H1 (cell line): ENCODE measurements at regions not wholly inside any gene's neighbourhood (a gene's known extent, or its start where the extent isn't known, plus 50 kb on each side); places are given as distances from the start of the nearest gene placed in this dataset.
"Not testable (repeated sequence)": the region's sequence is repeated elsewhere in the genome, so short reads cannot be mapped to it uniquely, and the experiment has no call there.

Source experiments
- CTCF ChIA-PET: fragments of 300-600 bp; sonication (Branson Sonifier 250); formaldehyde crosslinking; loops from one replicate; lab custom pipeline; 2021; ENCODE audit not compliant: partially characterized antibody; lab: Charles Lee
- POLR2A ChIA-PET: fragments of 300-600 bp; sonication (Branson Sonifier 250); formaldehyde crosslinking; loops from one replicate; lab custom pipeline; 2021; ENCODE audit warnings: inconsistent platforms; ENCODE audit not compliant: partially characterized antibody; lab: Charles Lee
- DNase-seq, 2 experiments: peaks; one replicate each; pipeline versions ENCODE4 v3.0.0 to v3.0.0-alpha.2; 2010 to 2022; ENCODE audit warnings: low spot score in 2 of 2, low read depth in 1 of 2, mixed read lengths in 1 of 2
- FAIRE-seq: peaks from 2 replicates; lab custom pipeline; 2011; peaks lifted over from hg19 to GRCh38; lab: Jason Lieb, UNC
- H2AFZ ChIP-seq: 2 replicates; pipeline ENCODE4 v1.8.1; 2012; ENCODE audit warnings: low read length, inconsistent platforms
- H2AK5ac ChIP-seq: 2 replicates; pipeline ENCODE4 v1.6.1; 2013; ENCODE audit warnings: low read depth, low read length
- H2BK120ac ChIP-seq: replicated peaks from 2 replicates; pipeline ENCODE3; 2013; ENCODE audit warnings: low read depth, low read length, inconsistent platforms
- H2BK12ac ChIP-seq: 2 replicates; pipeline ENCODE4 v1.6.1; 2013; ENCODE audit warnings: low read depth, low read length
- H2BK15ac ChIP-seq: 2 replicates; pipeline ENCODE4 v1.6.1; 2013; ENCODE audit warnings: low read length
- H2BK20ac ChIP-seq: 2 replicates; pipeline ENCODE4 v1.6.1; 2013; ENCODE audit warnings: low read length
- H2BK5ac ChIP-seq: 2 replicates; pipeline ENCODE4 v1.6.1; 2013; ENCODE audit warnings: low read depth, low read length
- H3K14ac ChIP-seq: 2 replicates; pipeline ENCODE4 v1.6.1; 2013; ENCODE audit warnings: inconsistent platforms; ENCODE audit not compliant: insufficient read length
- H3K18ac ChIP-seq: 2 replicates; pipeline ENCODE4 v1.6.1; 2013; ENCODE audit warnings: low read length; ENCODE audit errors: extremely low read depth
- H3K23ac ChIP-seq: 2 replicates; pipeline ENCODE4 v1.6.1; 2013; ENCODE audit warnings: inconsistent platforms; ENCODE audit not compliant: insufficient read length
- H3K23me2 ChIP-seq: 2 replicates; pipeline ENCODE4 v1.6.1; 2013; ENCODE audit warnings: low read depth, low read length
- H3K27ac ChIP-seq: 2 replicates; pipeline ENCODE4 v1.6.1; 2011; ENCODE audit warnings: low read depth, low read length, inconsistent platforms
- H3K27me3 ChIP-seq, 4 experiments: replicated peaks in 1 of 4; 1 replicate in 1 of 4; 2 replicates in 3 of 4; pipeline versions ENCODE4 v1.6.1 to v1.8.1; 2011 to 2013; ENCODE audit warnings: low read length in 3 of 4, mild to moderate bottlenecking in 3 of 4, inconsistent platforms in 2 of 4, mixed read lengths in 2 of 4, moderate library complexity in 1 of 4; ENCODE audit not compliant: control insufficient read depth in 3 of 4, insufficient read depth in 3 of 4; ENCODE audit errors: extremely low read depth in 1 of 4
- H3K36me3 ChIP-seq, 4 experiments: 2 replicates each; pipeline versions ENCODE4 v1.6.1 to v1.8.1; 2011 to 2013; ENCODE audit warnings: mild to moderate bottlenecking in 4 of 4, low read length in 3 of 4, moderate library complexity in 2 of 4, control low read depth in 1 of 4, inconsistent platforms in 1 of 4; ENCODE audit not compliant: insufficient read depth in 4 of 4, control insufficient read depth in 2 of 4
- H3K4ac ChIP-seq: replicated peaks from 2 replicates; pipeline ENCODE3; 2013; ENCODE audit warnings: low read length, low read depth, mixed read lengths, inconsistent platforms; ENCODE audit not compliant: insufficient read length
- H3K4me1 ChIP-seq, 4 experiments: replicated peaks in 1 of 4; 1 replicate in 1 of 4; 2 replicates in 3 of 4; pipeline versions ENCODE4 v1.6.1 to v1.8.1; 2011 to 2013; ENCODE audit warnings: low read length in 3 of 4, inconsistent platforms in 2 of 4, mixed read lengths in 1 of 4; ENCODE audit not compliant: insufficient read depth in 4 of 4, control insufficient read depth in 3 of 4
- H3K4me2 ChIP-seq, 2 experiments: 2 replicates each; pipeline versions ENCODE4 v1.6.1 to v1.8.1; 2011 to 2013; ENCODE audit warnings: low read depth in 2 of 2, low read length in 2 of 2, control low read depth in 1 of 2, inconsistent platforms in 1 of 2, mild to moderate bottlenecking in 1 of 2; ENCODE audit not compliant: insufficient read depth in 1 of 2
- H3K4me3 ChIP-seq, 4 experiments: fragments of 200-600, 300-600 bp in 1 of 4; sonication (generic), shearing (Covaris generic), sonication (Bioruptor Twin) in 1 of 4; 2 replicates each; pipeline versions ENCODE4 v1.5.1 to v1.8.1; 2011 to 2016; ENCODE audit warnings: low read length in 4 of 4, low read depth in 3 of 4, control low read depth in 2 of 4, inconsistent platforms in 2 of 4, mild to moderate bottlenecking in 2 of 4, mixed read lengths in 1 of 4, moderate library complexity in 1 of 4; ENCODE audit not compliant: insufficient read depth in 2 of 4; ENCODE audit errors: extremely low read depth in 1 of 4
- H3K56ac ChIP-seq: replicated peaks from 2 replicates; pipeline ENCODE3; 2013; ENCODE audit warnings: low read depth, mild to moderate bottlenecking, mixed read lengths, low read length, inconsistent platforms; ENCODE audit not compliant: insufficient read length
- H3K79me1 ChIP-seq: 2 replicates; pipeline ENCODE4 v1.6.1; 2013; ENCODE audit warnings: low read depth, low read length, control low read depth
- H3K79me2 ChIP-seq, 2 experiments: 2 replicates each; pipeline versions ENCODE4 v1.6.1 to v1.8.1; 2012 to 2013; ENCODE audit warnings: low read length in 2 of 2, mild to moderate bottlenecking in 2 of 2, inconsistent platforms in 1 of 2; ENCODE audit not compliant: insufficient read depth in 2 of 2, control insufficient read depth in 1 of 2
- H3K9ac ChIP-seq, 4 experiments: replicated peaks in 1 of 4; 1 replicate in 1 of 4; 2 replicates in 3 of 4; pipeline versions ENCODE4 v1.6.1 to v1.8.1; 2011 to 2013; ENCODE audit warnings: low read depth in 3 of 4, low read length in 3 of 4, control low read depth in 2 of 4, mild to moderate bottlenecking in 2 of 4, moderate library complexity in 2 of 4, inconsistent platforms in 1 of 4; ENCODE audit errors: extremely low read depth in 1 of 4
- H3K9me3 ChIP-seq, 2 experiments: 2 replicates each; pipeline versions ENCODE4 v1.6.1 to v1.8.1; 2012 to 2013; ENCODE audit warnings: mild to moderate bottlenecking in 2 of 2, moderate library complexity in 2 of 2, control low read depth in 1 of 2, inconsistent platforms in 1 of 2, low read depth in 1 of 2, low read length in 1 of 2, mixed read lengths in 1 of 2; ENCODE audit not compliant: insufficient read depth in 2 of 2
- H4K20me1 ChIP-seq, 2 experiments: replicated peaks in 1 of 2; 2 replicates each; pipeline versions ENCODE3 to v1.8.1; 2011 to 2013; ENCODE audit warnings: inconsistent platforms in 2 of 2, low read length in 2 of 2, mild to moderate bottlenecking in 1 of 2; ENCODE audit not compliant: insufficient read depth in 2 of 2, control insufficient read depth in 1 of 2
- H4K5ac ChIP-seq: 2 replicates; pipeline ENCODE4 v1.6.1; 2013; ENCODE audit warnings: low read length, low read depth, mixed read lengths, inconsistent platforms; ENCODE audit not compliant: insufficient read length
- H4K8ac ChIP-seq: 2 replicates; pipeline ENCODE4 v1.8.0; 2013; ENCODE audit warnings: mild to moderate bottlenecking, moderate library complexity, low read length, inconsistent platforms; ENCODE audit not compliant: insufficient read depth; ENCODE audit errors: extremely low read depth
- H4K91ac ChIP-seq: replicated peaks from 2 replicates; pipeline ENCODE3; 2013; ENCODE audit warnings: low read length, mixed read lengths, inconsistent platforms; ENCODE audit not compliant: insufficient read length
- CBX5 ChIP-seq: fragments of 300-800, 300-1000 bp; sonication (generic); IDR thresholded peaks from 2 replicates; pipeline ENCODE4 v1.7.1; 2016; ENCODE audit warnings: antibody characterized with exemption, low read length, low read depth
- WGBS, 2 experiments: shearing (Covaris generic) in 1 of 2; methylation state at CpG; one replicate each; pipeline versions ENCODE4 v1.1.6 to v1.1.7; 2013 to 2015; ENCODE audit warnings: low lambda C conversion rate in 2 of 2, mixed read lengths in 2 of 2, inconsistent platforms in 1 of 2, low coverage in 1 of 2, missing lambda C conversion rate in 1 of 2; ENCODE audit not compliant: insufficient replicate concordance in 2 of 2, insufficient coverage in 1 of 2, insufficient read length in 1 of 2; ENCODE audit errors: extremely low coverage in 1 of 2, missing lambda C conversion rate in 1 of 2; 5-methylcytosine and 5-hydroxymethylcytosine counted together

- no peak for TF ChIP-seq CBX5
- TF ChIP-seq, all 59 proteins: peak for 0
Measured at GRCh38 chr3:32049916-32050315, 56.5 kb upstream of the GPD1L start (continued).

DNA sequence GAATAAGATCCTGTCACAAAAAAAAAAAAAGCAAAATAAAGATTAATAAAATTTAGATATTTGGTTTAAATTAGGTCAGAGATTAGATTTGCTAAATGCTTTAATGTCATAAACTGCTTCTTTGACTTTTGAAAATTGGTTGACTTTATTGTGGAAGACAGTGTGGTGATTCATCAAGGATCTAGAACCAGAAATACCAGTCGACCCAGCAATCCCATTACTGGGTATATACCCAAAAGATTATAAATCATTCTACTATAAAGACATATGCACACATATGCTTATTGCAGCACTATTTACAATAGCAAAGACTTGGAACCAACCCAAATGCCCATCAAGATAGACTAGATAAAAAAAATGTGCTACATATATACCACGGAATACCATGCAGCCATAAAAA is 54.2 kb upstream of the GPD1L start:
- FAIRE-seq, H2BK15ac ChIP-seq, H3K23ac ChIP-seq, H3K27ac ChIP-seq, H4K20me1 ChIP-seq, H3K9ac ChIP-seq, H2BK120ac ChIP-seq, DNase-seq, H2AK5ac ChIP-seq, H3K79me2 ChIP-seq, H3K79me1 ChIP-seq, H3K23me2 ChIP-seq, H4K91ac ChIP-seq, H2AFZ ChIP-seq, H3K4me2 ChIP-seq, H2BK20ac ChIP-seq, H3K36me3 ChIP-seq, POLR2A ChIA-PET, H3K56ac ChIP-seq, H2BK5ac ChIP-seq, H2BK12ac ChIP-seq, H3K4me1 ChIP-seq, H3K9me3 ChIP-seq, H3K27me3 ChIP-seq, H3K14ac ChIP-seq, H3K4me3 ChIP-seq, H3K4ac ChIP-seq, H3K18ac ChIP-seq, H4K8ac ChIP-seq, H4K5ac ChIP-seq, CTCF ChIA-PET: not testable (repeated sequence)
- 48% methylated on average over 2 of the region's 2 CpGs; no CpG with 5 or more reads in 1 of the 2 experiments for WGBS, 2 experiments
